ENCODE measurements at regions not wholly inside any gene's neighbourhood (a gene's known extent, or its start where the extent isn't known, plus 50 kb on each side); places are given as distances from the start of the nearest gene placed in this dataset.

DNA sequence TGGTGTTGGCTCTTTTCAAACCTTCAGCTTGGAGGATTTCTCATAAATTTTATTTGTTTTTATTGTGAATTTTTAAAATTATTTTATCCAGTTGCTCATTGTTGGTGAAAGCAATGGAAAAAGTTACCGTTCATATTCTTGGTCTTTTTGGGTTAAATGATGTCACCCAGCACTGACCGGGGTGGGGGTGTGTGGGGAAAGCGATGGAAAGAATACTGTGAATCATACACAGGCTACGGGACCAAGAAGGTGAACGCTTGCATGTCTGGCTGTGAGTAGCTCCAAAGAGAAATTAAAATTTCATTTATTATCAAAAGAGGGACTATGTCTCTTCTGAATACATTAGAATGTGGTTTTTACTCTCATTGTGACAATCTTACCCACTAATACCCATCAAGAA, 430.1 kb downstream of the AEBP2 start:
- TF ChIP-seq, protein P1, sequence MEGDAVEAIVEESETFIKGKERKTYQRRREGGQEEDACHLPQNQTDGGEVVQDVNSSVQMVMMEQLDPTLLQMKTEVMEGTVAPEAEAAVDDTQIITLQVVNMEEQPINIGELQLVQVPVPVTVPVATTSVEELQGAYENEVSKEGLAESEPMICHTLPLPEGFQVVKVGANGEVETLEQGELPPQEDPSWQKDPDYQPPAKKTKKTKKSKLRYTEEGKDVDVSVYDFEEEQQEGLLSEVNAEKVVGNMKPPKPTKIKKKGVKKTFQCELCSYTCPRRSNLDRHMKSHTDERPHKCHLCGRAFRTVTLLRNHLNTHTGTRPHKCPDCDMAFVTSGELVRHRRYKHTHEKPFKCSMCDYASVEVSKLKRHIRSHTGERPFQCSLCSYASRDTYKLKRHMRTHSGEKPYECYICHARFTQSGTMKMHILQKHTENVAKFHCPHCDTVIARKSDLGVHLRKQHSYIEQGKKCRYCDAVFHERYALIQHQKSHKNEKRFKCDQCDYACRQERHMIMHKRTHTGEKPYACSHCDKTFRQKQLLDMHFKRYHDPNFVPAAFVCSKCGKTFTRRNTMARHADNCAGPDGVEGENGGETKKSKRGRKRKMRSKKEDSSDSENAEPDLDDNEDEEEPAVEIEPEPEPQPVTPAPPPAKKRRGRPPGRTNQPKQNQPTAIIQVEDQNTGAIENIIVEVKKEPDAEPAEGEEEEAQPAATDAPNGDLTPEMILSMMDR (IDR thresholded peaks at IDR 0.05): no peak
- no peak for TF ChIP-seq POLR2A (IDR thresholded peaks at IDR 0.05)

Data from heart left ventricle (tissue), 13 donors.